Activated gamma-delta T cell treated with anti-CD3 and anti-CD28 coated beads, Interleukin-2, amount 50 U/mL, for 16 hours (primary cell): ENCODE measurements at regions not wholly inside any gene's neighbourhood (a gene's known extent, or its start where the extent isn't known, plus 50 kb on each side); places are given as distances from the start of the nearest gene placed in this dataset.

Experiments
- DNase-seq: peaks from one replicate; pipeline ENCODE4 v3.0.0-alpha.2; 2020; ENCODE audit warnings: low read depth

DNA sequence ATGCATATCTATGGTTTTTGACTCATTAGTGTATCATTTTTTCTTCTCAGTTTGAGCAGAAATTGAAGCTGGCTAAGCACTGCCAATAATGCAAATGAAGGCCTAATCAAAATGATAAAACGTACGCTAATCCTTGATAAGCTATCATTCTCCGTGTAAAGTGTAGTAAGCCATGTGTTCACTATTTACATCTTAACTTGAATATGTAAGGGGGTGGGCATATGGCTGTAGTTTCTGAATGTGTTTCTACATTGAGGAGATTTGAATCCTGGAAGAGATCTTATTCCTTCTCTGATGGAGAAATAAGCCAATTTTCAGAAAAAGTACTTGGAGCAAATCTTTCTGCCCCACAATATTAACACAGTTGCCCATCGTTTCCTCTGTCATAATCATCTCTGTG lies 351.8 kb upstream of the ANO3 start:
- DNase-seq = no peak

DNA sequence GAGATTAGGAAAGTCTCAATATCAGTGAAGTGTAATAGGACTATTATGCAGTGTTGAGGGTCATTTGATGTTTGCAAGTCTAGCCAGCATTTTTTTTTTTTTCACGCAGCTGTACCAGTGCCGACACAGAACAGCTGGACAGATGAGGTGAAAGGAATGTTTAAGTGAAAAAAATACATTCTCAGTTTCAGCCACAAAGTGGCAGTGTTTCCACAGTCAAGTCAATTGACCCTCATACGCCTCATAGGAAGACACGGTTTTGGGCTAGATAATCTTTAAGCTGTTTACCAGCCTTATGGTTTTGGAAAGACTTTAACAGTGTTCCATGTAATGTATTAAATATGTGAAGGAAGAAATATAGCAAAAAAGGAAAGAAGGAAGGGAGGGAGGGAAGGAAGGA lies 349.9 kb upstream of the ANO3 start:
- no peak for DNase-seq

GRCh38 chr11:25983280-25983679 lies 348.6 kb upstream of the ANO3 start:
- no peak for DNase-seq

- no peak for DNase-seq
These were observed 343.8 kb upstream of the ANO3 start for GRCh38 chr11:25988178-25988577.

DNA sequence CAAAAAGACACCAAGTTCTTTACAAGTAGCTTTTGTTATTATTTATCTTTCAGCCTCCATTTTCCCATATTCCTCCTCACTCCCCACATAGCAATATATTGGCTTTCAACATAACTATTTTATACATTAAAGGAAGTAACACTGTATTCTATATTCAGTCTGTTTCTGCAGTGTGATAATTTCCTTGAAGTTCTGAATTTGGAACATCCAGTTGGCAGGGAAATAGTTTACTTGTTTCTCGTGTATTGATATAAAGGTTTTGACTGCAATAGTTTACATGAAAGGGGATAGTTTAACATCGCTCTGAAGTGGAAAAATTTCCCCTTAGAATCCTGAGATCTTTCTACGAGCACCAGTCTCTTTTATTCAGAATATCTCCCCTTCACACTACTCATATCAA lies 341.5 kb upstream of the ANO3 start:
- no peak for DNase-seq

DNA sequence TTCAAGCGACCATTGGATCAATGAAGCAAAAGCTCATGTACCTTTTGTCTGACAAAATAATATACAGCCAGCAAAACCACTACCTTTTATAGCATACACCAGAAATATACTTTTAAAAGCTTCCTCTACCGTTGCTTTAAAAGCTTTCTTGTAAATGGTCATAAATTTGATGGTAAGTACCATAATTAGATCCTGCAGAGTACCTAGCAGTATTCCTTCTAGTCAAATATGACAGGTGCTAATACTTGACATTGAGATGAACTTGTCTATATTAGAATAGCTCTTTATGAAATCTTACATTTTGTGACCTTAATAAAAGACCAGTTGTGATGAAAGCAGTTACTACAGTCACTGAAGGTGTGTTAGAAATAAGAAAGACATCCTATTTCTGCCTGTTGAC lies 340.5 kb upstream of the ANO3 start:
- DNase-seq = no peak

DNA sequence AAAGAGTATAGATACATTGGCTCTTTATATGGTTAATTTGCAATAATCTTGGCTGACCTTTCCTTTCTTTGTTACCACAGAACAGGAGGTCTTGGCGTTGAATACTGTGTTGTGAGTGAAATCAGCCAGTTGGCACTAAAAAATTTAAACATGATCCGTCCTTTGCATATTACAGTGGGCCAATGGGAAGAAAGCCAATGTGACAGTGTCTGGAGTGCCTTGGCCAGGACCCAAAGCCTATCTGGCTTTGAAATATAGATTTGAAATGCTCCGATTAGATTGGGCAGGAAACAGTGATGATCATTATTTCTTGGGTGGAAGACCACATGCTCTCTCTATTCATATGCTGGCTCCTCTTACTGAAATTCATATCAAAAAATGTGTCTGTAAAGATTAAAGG lies 339.6 kb upstream of the ANO3 start:
- DNase-seq = no peak

GRCh38 chr11:25993016-25993415 lies 338.9 kb upstream of the ANO3 start:
- DNase-seq = no peak

GRCh38 chr11:26011474-26011873 lies 320.5 kb upstream of the ANO3 start:
- no peak for DNase-seq

DNA sequence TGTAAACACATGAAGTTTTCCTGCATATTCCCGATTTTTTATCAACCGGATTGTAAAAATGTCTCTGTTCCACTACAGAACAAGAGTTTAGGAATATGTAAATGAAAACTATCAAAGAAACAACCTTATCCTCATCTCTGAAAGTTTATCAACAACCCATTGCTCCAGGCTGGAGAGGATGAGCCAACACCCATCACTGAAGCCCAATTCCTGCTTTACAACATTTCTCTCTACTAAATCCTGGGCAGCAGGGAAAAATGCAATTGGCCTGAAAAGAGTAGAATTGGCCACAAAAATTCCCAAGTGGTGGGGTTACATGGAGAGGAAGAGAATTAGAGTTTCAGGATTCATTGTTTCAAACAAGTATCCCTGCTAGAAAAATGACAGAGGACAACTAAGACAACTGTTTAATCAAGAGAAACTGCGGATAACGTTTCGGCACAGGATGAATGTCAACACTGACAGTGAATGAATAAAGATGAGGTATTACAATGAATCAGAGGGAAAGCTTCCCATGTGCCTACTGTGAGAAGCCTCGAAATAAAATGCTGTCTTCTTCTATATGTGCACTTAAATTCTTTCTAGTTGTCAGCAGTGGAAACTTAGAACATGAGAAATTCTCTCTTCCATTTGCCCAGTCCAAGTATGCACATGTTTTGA lies 317.3 kb upstream of the ANO3 start:
- DNase-seq = no peak

- no peak for DNase-seq
These were observed 314.5 kb upstream of the ANO3 start for GRCh38 chr11:26017322-26017860.

DNA sequence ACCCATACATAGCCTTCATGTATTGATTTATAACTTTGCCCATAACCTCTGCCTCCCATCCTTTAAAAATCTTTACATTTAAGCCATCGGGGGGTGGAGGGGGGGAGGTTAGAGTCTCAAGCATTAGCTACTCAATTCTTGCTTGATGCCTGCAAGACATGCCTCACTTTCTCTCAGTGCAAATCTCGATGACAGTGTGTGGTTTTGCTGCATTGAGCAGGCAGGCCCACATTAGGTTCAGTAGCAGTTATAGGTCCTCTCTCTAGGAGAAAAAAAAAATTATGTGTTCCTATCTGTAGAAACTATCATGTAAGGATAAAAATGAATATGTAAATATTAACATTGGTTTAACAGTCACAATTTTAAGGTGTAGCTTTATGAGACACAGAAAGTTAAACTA lies 314.0 kb upstream of the ANO3 start:
- no peak for DNase-seq

DNA sequence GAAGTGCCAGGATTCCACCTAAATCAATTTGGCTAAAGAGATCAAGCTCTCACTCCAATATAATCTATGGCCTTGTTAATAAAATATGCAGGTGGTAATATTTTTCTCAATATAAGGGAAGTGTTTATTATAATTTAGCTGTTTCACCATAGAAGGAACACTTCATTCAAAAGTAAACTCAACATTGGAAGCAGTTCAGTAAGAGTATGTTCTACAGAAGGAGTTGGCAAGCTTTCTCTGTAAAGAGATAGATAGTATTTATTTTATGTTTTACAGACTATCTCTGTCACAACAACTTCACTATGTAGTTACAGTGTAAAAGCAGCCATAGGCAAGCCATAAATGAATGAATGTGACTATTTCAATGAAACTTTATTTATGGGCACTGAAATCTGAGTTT lies 313.6 kb upstream of the ANO3 start:
- DNase-seq = no peak

DNA sequence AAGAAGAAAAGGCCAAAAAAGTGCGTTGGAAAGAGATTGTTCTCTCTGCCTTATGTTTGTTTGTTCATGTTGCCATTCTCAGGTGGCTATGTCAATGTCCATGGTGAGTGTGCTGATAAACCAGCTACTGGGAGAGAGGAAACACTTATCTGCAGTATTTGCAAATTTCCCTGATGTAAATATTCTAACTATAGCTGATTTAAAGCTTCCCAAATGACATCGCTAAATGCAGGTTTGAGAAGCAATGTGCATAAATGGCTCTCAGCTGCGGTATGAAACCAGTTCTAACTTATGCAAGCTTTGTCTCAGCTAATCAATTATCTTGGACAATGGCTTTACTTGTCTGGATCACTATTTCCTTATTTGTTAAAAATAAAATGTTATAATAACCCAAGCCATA lies 312.5 kb upstream of the ANO3 start:
- no peak for DNase-seq

GRCh38 chr11:26021017-26021416 lies 310.9 kb upstream of the ANO3 start:
- DNase-seq = no peak

DNA sequence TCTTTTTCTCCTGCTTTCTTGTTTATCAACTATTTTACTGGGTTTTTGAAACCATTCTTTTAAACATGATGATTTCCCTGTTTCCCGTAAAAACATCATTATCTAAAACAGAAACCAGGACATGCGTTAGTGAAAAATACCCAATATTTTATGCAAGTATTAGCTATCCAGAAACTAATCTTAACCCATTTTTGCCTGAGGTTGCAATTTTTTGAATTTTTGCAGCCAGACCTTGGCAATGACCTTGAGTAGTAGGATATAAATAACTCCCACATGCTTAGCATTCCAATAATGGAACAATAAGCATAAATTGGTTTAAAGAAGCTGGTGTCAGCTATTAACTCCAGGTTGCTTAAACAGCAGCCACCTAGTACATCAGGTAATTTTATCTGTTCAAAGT lies 308.9 kb upstream of the ANO3 start:
- no peak for DNase-seq

DNA sequence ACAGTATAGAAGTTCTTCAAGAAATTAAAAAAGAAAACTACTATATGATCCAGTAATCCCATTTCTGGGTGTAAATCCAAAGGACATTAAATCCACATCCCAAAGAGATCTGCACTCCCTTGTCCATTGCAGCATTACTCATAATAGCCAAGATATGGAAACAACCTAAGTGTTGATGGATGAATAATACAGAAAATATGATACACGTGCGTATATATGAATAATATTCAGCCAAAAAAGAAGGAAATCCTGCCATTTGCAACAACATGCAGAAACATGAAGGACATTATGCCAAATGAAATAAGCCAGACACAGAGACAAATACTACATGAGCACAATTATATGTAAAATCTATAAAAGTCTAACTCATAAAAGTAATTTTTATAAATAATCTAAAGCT lies 306.3 kb upstream of the ANO3 start:
- DNase-seq = no peak

GRCh38 chr11:26026078-26026477 lies 305.9 kb upstream of the ANO3 start:
- DNase-seq = no peak

DNA sequence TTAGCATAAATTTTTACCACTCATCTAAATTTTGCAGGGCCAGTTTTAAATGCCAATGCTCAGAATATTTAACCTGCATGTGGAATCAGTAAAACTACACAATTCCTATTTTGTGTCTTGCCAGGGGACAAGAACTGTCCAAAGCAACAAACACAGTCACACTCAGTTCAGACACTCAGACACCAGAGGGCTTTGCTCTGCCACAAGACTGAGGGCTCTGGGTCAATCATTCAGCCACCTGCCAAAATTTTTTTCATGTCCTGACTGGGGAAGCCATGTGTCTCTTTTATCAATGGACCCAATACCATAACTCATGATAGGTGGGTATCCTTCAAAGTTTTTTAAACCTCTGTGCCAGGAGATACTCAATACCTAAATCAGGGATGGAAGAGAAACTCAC lies 304.0 kb upstream of the ANO3 start:
- no peak for DNase-seq

GRCh38 chr11:26028393-26028911 lies 303.5 kb upstream of the ANO3 start:
- DNase-seq = no peak

DNA sequence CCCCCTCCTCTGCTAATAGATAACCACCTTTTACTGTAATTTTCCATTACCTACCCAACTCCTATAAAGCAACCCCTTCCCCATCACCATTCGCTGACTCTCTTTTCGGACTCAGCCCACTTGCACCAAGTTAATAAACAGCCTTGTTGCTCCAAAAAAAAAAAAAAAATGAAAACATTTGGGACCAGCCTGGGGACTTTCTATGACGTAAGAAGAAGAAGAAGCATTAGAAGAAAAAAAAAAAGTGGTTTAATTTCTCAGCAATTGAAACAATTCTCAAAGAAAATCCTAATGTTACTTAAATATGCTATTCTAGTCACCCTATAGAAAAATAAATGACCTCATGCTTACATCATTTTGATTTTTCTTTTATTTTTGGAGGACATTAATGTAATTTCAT lies 301.5 kb upstream of the ANO3 start:
- no peak for DNase-seq

DNA sequence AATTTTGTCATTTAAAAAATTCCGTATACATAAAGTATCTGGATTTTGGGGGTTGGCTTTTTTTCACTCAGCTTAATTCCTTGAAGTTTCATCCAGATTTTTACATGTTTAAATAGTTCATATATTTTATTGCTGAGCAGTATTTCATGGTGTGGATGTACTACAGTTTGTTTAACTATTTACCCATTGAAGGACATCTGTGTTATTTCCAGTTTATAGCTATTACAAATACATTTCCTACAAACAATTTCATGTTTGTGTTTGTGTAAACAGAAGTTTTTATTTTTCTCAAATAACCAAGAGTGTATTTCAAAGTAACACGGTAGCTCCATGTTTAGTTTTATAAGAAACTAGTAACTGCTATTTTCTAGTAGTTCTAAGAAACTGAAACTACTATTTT lies 299.7 kb upstream of the ANO3 start:
- no peak for DNase-seq

DNA sequence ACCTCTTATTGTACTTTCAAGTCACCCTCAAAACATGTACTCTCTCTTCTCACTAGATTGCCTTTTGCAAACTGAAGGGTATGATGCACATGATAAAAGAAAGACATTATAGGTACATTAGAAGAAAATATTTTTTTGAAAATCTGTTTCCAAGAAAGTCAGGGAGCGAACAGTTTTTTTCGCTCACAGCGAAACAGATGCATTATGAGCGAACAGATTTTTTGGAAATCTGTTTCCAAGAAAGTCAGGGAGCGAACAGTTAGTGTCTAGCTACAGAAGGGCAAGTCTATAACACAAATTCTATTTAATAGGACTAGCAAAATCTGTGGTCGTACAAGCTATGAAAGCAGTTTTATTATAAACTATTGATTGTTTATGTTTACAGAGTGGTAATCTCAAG lies 296.2 kb upstream of the ANO3 start:
- no peak for DNase-seq

- no peak for DNase-seq
These were observed 294.2 kb upstream of the ANO3 start for GRCh38 chr11:26037716-26038115.
